H9 (cell line): ENCODE measurements at regions not wholly inside any gene's neighbourhood (a gene's known extent, or its start where the extent isn't known, plus 50 kb on each side); places are given as distances from the start of the nearest gene placed in this dataset.

Experiments
- DNase-seq: peaks from one replicate; pipeline ENCODE4 v3.0.0-alpha.2; 2017
- H2AFZ ChIP-seq: one replicate; pipeline ENCODE4 v1.6.1; 2013; ENCODE audit warnings: mild to moderate bottlenecking, low read length, control low read depth, moderate library complexity
- H2AK5ac ChIP-seq: 2 replicates; pipeline ENCODE4 v1.6.1; 2013; ENCODE audit warnings: low read length, control low read depth, mixed read lengths; ENCODE audit not compliant: insufficient read length
- H2BK120ac ChIP-seq: one replicate; pipeline ENCODE4 v1.6.1; 2013; ENCODE audit warnings: low read depth, mild to moderate bottlenecking, low read length, control low read depth, inconsistent platforms; ENCODE audit not compliant: poor library complexity, severe bottlenecking
- H2BK12ac ChIP-seq: 2 replicates; pipeline ENCODE4 v1.6.1; 2013; ENCODE audit warnings: low read length, control low read depth, mixed read lengths, low read depth; ENCODE audit not compliant: insufficient read length
- H2BK15ac ChIP-seq: 2 replicates; pipeline ENCODE4 v1.6.1; 2013; ENCODE audit warnings: low read depth, low read length, control low read depth
- H2BK20ac ChIP-seq: one replicate; pipeline ENCODE4 v1.6.1; 2013; ENCODE audit warnings: low read depth, mild to moderate bottlenecking, low read length, control low read depth, inconsistent platforms; ENCODE audit not compliant: poor library complexity, severe bottlenecking
- H2BK5ac ChIP-seq: 2 replicates; pipeline ENCODE4 v1.6.1; 2013; ENCODE audit warnings: low read length, control low read depth, mixed read lengths; ENCODE audit not compliant: insufficient read length
- H3K14ac ChIP-seq: 2 replicates; pipeline ENCODE4 v1.6.1; 2013; ENCODE audit warnings: low read length, control low read depth; ENCODE audit not compliant: insufficient read depth
- H3K18ac ChIP-seq: 2 replicates; pipeline ENCODE4 v1.6.1; 2013; ENCODE audit warnings: low read depth, mild to moderate bottlenecking, mixed read lengths, low read length, control low read depth; ENCODE audit not compliant: insufficient read length
- H3K23ac ChIP-seq: 2 replicates; pipeline ENCODE4 v1.6.1; 2013; ENCODE audit warnings: low read length, control low read depth, mixed read lengths, low read depth; ENCODE audit not compliant: insufficient read length
- H3K23me2 ChIP-seq: 2 replicates; pipeline ENCODE4 v1.6.1; 2013; ENCODE audit warnings: low read depth, mild to moderate bottlenecking, mixed read lengths, low read length, control low read depth; ENCODE audit not compliant: insufficient read length, poor library complexity, severe bottlenecking
- H3K27ac ChIP-seq: 2 replicates; pipeline ENCODE4 v1.5.1; 2013; ENCODE audit warnings: low read length, control low read depth, mixed read lengths, low read depth; ENCODE audit not compliant: insufficient read length
- H3K27me3 ChIP-seq: 2 replicates; pipeline ENCODE4 v1.6.1; 2013; ENCODE audit warnings: low read length, control low read depth, inconsistent platforms; ENCODE audit not compliant: insufficient read depth
- H3K4ac ChIP-seq: 2 replicates; pipeline ENCODE4 v1.6.1; 2013; ENCODE audit warnings: low read depth, mild to moderate bottlenecking, control low read depth, inconsistent platforms, low read length, moderate library complexity
- H3K4me1 ChIP-seq: 2 replicates; pipeline ENCODE4 v1.6.1; 2013; ENCODE audit warnings: low read length, control low read depth, inconsistent platforms; ENCODE audit not compliant: insufficient read depth
- H3K4me2 ChIP-seq: 2 replicates; pipeline ENCODE4 v1.6.1; 2013; ENCODE audit warnings: low read length, control low read depth, mixed read lengths; ENCODE audit not compliant: insufficient read length, insufficient read depth
- H3K56ac ChIP-seq: 2 replicates; pipeline ENCODE4 v1.6.1; 2013; ENCODE audit warnings: low read depth, mild to moderate bottlenecking, mixed read lengths, low read length, control low read depth; ENCODE audit not compliant: insufficient read length
- H3K79me1 ChIP-seq: 2 replicates; pipeline ENCODE4 v1.6.1; 2013; ENCODE audit warnings: low read depth, mild to moderate bottlenecking, moderate library complexity, low read length, control low read depth, inconsistent platforms; ENCODE audit not compliant: insufficient read depth, poor library complexity, severe bottlenecking
- H3K79me2 ChIP-seq: 2 replicates; pipeline ENCODE4 v1.6.1; 2013; ENCODE audit warnings: low read length, control low read depth, inconsistent platforms; ENCODE audit not compliant: insufficient read depth
- H3K9ac ChIP-seq: 2 replicates; pipeline ENCODE4 v1.6.1; 2013; ENCODE audit warnings: low read length, control low read depth, mixed read lengths; ENCODE audit not compliant: insufficient read length; ENCODE audit errors: extremely low read depth
- H3K9me3 ChIP-seq: one replicate; pipeline ENCODE4 v1.6.1; 2013; ENCODE audit warnings: low read depth, low read length, inconsistent platforms; ENCODE audit not compliant: control insufficient read depth
- H3T11ph ChIP-seq: one replicate; pipeline ENCODE4 v1.6.1; 2013; ENCODE audit warnings: mild to moderate bottlenecking, low read length, control low read depth, inconsistent platforms
- H4K20me1 ChIP-seq: one replicate; pipeline ENCODE4 v1.6.1; 2013; ENCODE audit not compliant: control insufficient read depth, insufficient read length, insufficient read depth
- H4K5ac ChIP-seq: 2 replicates; pipeline ENCODE4 v1.6.1; 2013; ENCODE audit warnings: low read depth, mild to moderate bottlenecking, mixed read lengths, low read length, control low read depth; ENCODE audit not compliant: insufficient read length
- H4K8ac ChIP-seq: replicated peaks from 2 replicates; pipeline ENCODE4 v1.6.1; 2013; ENCODE audit warnings: low read length, control low read depth, mixed read lengths, low read depth; ENCODE audit not compliant: insufficient read length
- H4K91ac ChIP-seq: 2 replicates; pipeline ENCODE4 v1.6.1; 2013; ENCODE audit warnings: low read depth, mild to moderate bottlenecking, moderate library complexity, mixed read lengths, low read length, control low read depth; ENCODE audit not compliant: insufficient read length
- H3K27ac Mint-ChIP-seq, 3 experiments: 2 replicates in 2 of 3; 3 replicates in 1 of 3; pipeline ENCODE4 v1.8.0; 2020 to 2021; ENCODE audit warnings: mixed read lengths in 3 of 3, mild to moderate bottlenecking in 1 of 3, moderate library complexity in 1 of 3
- H3K27me3 Mint-ChIP-seq: 2 replicates; pipeline ENCODE4 v1.8.0; 2021; ENCODE audit warnings: low read depth, mild to moderate bottlenecking, moderate library complexity, mixed read lengths
- H3K36me3 Mint-ChIP-seq, 3 experiments: 2 replicates in 2 of 3; 3 replicates in 1 of 3; pipeline ENCODE4 v1.8.0; 2020 to 2021; ENCODE audit warnings: low read depth in 3 of 3, mixed read lengths in 3 of 3; ENCODE audit not compliant: insufficient read depth in 1 of 3
- H3K4me1 Mint-ChIP-seq, 2 experiments: 2 replicates each; pipeline ENCODE4 v1.8.0; 2020; ENCODE audit warnings: mixed read lengths in 2 of 2
- H3K4me3 Mint-ChIP-seq, 2 experiments: 2 replicates in 1 of 2; 3 replicates in 1 of 2; pipeline ENCODE4 v1.8.0; 2020 to 2021; ENCODE audit warnings: mild to moderate bottlenecking in 2 of 2, mixed read lengths in 2 of 2, moderate library complexity in 1 of 2
- H3K9me3 Mint-ChIP-seq, 2 experiments: 2 replicates in 1 of 2; 3 replicates in 1 of 2; pipeline ENCODE4 v1.8.0; 2020; ENCODE audit warnings: mild to moderate bottlenecking in 2 of 2, mixed read lengths in 2 of 2, moderate library complexity in 1 of 2
- CTCF ChIP-seq: fragments of 200-600 bp; sonication (generic); conservative IDR thresholded peaks from 3 replicates; pipeline ENCODE4 v1.8.0; 2021; ENCODE audit warnings: antibody characterized with exemption, mild to moderate bottlenecking
- WGBS: extraction: QIAGEN DNeasy Blood & Tissue Kit; methylation state at CpG from one replicate; pipeline ENCODE4 v1.1.7; 2013; ENCODE audit warnings: missing lambda C conversion rate, low lambda C conversion rate, mixed read lengths; ENCODE audit not compliant: insufficient read length; ENCODE audit errors: extremely low coverage; 5-methylcytosine and 5-hydroxymethylcytosine counted together

GRCh38 chr1:168892931-168893330 is 163.9 kb upstream of the DPT start:
- Histone ChIP-seq H3K4me1 (no peaks in the 10 kb centered on the region), H4K8ac (no peak overlapping the region), H2BK20ac (no peak overlapping the region), H4K20me1 (no peaks in the 10 kb centered on the region), H3K27ac (no peak overlapping the region), H2AK5ac (no peak overlapping the region), H2BK15ac (no peak overlapping the region), H3K4me2 (no peak overlapping the region), H2BK12ac (no peak overlapping the region), H3K9me3 (no peaks in the 10 kb centered on the region), H3K79me2 (no peaks in the 10 kb centered on the region), H3K23me2 (no peaks in the 10 kb centered on the region), H3K9ac (no peak overlapping the region), H3K56ac (no peak overlapping the region), H3K27me3 (no peaks in the 10 kb centered on the region), H2BK120ac (no peak overlapping the region), H3T11ph (no peak overlapping the region), H4K91ac (no peak overlapping the region), H2BK5ac (no peak overlapping the region), H3K14ac (no peak overlapping the region), H3K23ac (no peak overlapping the region), H3K79me1 (no peaks in the 10 kb centered on the region), H4K5ac (no peak overlapping the region), H2AFZ (no peak overlapping the region), H3K18ac (no peak overlapping the region), H3K4ac (no peak overlapping the region)
- H3K4me3 Mint-ChIP-seq: no peak overlapping the region
- no peaks in the 10 kb centered on the region; a peak in 1 of 7 replicates for H3K36me3 Mint-ChIP-seq
- no peaks in the 10 kb centered on the region for H3K9me3 Mint-ChIP-seq
- peaks cover 4% of the 10 kb centered on the region; the same call in 1 of the 2 replicates for H3K27me3 Mint-ChIP-seq
- WGBS: no CpG with 5 or more reads among the region's 3 CpGs
- H3K4me1 Mint-ChIP-seq: no peaks in the 10 kb centered on the region
- TF ChIP-seq CTCF: no peak
- no peak for DNase-seq
- no peak overlapping the region for H3K27ac Mint-ChIP-seq
